IMR-90 (cell line): ENCODE measurements at regions not wholly inside any gene's neighbourhood (a gene's known extent, or its start where the extent isn't known, plus 50 kb on each side); places are given as distances from the start of the nearest gene placed in this dataset.

ENCODE experiments used
- ATAC-seq: fragments of 200-7000 bp; cut with Tn5 transposase; 2 replicates; pipeline ENCODE4 v1.9.1; 2020; ENCODE audit warnings: low read depth, mild to moderate bottlenecking, moderate library complexity
- BruUV-seq: library from RNA; stranded (reverse); fragments of 400-500 nt; replicated peaks from 2 replicates; lab custom pipeline; 2021; lab: Mats Ljungman, UMichigan
- CTCF ChIA-PET: fragments of 300-600 bp; formaldehyde crosslinking; extraction: SDS; loops from one replicate; lab custom pipeline; 2021; ENCODE audit warnings: antibody characterized with exemption; lab: Yijun Ruan, JAX
- POLR2A ChIA-PET: fragments of 300-600 bp; sonication (Branson Sonifier 250); formaldehyde crosslinking; loops from one replicate; lab custom pipeline; 2022; ENCODE audit warnings: antibody characterized with exemption; ENCODE audit not compliant: unreplicated experiment; lab: Charles Lee
- DNase-seq: peaks from one replicate; pipeline ENCODE4 v3.0.0; 2013
- H2AFZ ChIP-seq: replicated peaks from 2 replicates; pipeline ENCODE3; 2013; ENCODE audit warnings: low read length, mild to moderate bottlenecking; ENCODE audit not compliant: poor library complexity
- H2AK5ac ChIP-seq: 2 replicates; pipeline ENCODE4 v1.6.1; 2013; ENCODE audit warnings: low read depth, low read length, inconsistent platforms
- H2AK9ac ChIP-seq: replicated peaks from 2 replicates; pipeline ENCODE3; 2013; ENCODE audit warnings: mild to moderate bottlenecking, low read depth, low read length, moderate library complexity; ENCODE audit not compliant: poor library complexity
- H2BK120ac ChIP-seq: 2 replicates; pipeline ENCODE4 v1.6.1; 2013; ENCODE audit warnings: low read depth, low read length, inconsistent platforms
- H2BK15ac ChIP-seq: 3 replicates; pipeline ENCODE4 v1.6.1; 2013; ENCODE audit warnings: low read depth, low read length, inconsistent platforms
- H2BK20ac ChIP-seq: 2 replicates; pipeline ENCODE4 v1.6.1; 2013; ENCODE audit warnings: low read depth, mild to moderate bottlenecking, inconsistent platforms, low read length, moderate library complexity
- H2BK5ac ChIP-seq: 2 replicates; pipeline ENCODE4 v1.6.1; 2013; ENCODE audit warnings: mild to moderate bottlenecking, low read depth, low read length, inconsistent platforms; ENCODE audit not compliant: poor library complexity, severe bottlenecking
- H3K14ac ChIP-seq: replicated peaks from 2 replicates; pipeline ENCODE4 v1.6.1; 2013; ENCODE audit warnings: low read depth, low read length, inconsistent platforms
- H3K18ac ChIP-seq: 2 replicates; pipeline ENCODE4 v1.6.1; 2013; ENCODE audit warnings: low read depth, low read length, control low read depth
- H3K23ac ChIP-seq: 2 replicates; pipeline ENCODE4 v1.6.1; 2013; ENCODE audit warnings: low read depth, low read length, inconsistent platforms
- H3K27ac ChIP-seq: 2 replicates; pipeline ENCODE4 v1.5.1; 2013; ENCODE audit warnings: mild to moderate bottlenecking, control low read depth, low read length; ENCODE audit not compliant: insufficient read depth
- H3K27me3 ChIP-seq: 2 replicates; pipeline ENCODE4 v1.6.1; 2013; ENCODE audit warnings: low read length; ENCODE audit not compliant: control insufficient read depth, insufficient read depth
- H3K36me3 ChIP-seq: 2 replicates; pipeline ENCODE4 v1.6.1; 2013; ENCODE audit warnings: low read length, mixed read lengths; ENCODE audit not compliant: control insufficient read depth, insufficient read depth
- H3K4ac ChIP-seq: 2 replicates; pipeline ENCODE4 v1.6.1; 2013; ENCODE audit warnings: low read depth, low read length, inconsistent platforms
- H3K4me1 ChIP-seq: 2 replicates; pipeline ENCODE4 v1.6.1; 2013; ENCODE audit warnings: low read length, mixed read lengths; ENCODE audit not compliant: control insufficient read depth, insufficient read depth
- H3K4me2 ChIP-seq: 2 replicates; pipeline ENCODE4 v1.6.1; 2013; ENCODE audit warnings: low read depth, mild to moderate bottlenecking, control low read depth, low read length, moderate library complexity
- H3K4me3 ChIP-seq: 2 replicates; pipeline ENCODE4 v1.5.1; 2013; ENCODE audit warnings: low read depth, mild to moderate bottlenecking, control low read depth, low read length, moderate library complexity; ENCODE audit not compliant: insufficient read depth
- H3K56ac ChIP-seq: 2 replicates; pipeline ENCODE4 v1.6.1; 2013; ENCODE audit warnings: low read length, inconsistent platforms; ENCODE audit not compliant: insufficient read depth; ENCODE audit errors: extremely low read depth
- H3K79me1 ChIP-seq, 2 experiments: 2 replicates each; pipeline ENCODE4 v1.6.1; 2013; ENCODE audit warnings: low read length in 2 of 2, inconsistent platforms in 1 of 2, low read depth in 1 of 2
- H3K9ac ChIP-seq: 2 replicates; pipeline ENCODE4 v1.6.1; 2013; ENCODE audit warnings: low read depth, low read length, control low read depth
- H3K9me1 ChIP-seq: 2 replicates; pipeline ENCODE4 v1.6.1; 2013; ENCODE audit warnings: low read length, inconsistent platforms; ENCODE audit not compliant: insufficient read depth
- H3K9me3 ChIP-seq: 2 replicates; pipeline ENCODE4 v1.6.1; 2013; ENCODE audit warnings: low read length; ENCODE audit not compliant: control insufficient read depth, insufficient read depth
- H4K20me1 ChIP-seq: 2 replicates; pipeline ENCODE4 v1.6.1; 2013; ENCODE audit warnings: low read length, inconsistent platforms; ENCODE audit not compliant: insufficient read depth
- H4K5ac ChIP-seq: 2 replicates; pipeline ENCODE4 v1.6.1; 2013; ENCODE audit warnings: mild to moderate bottlenecking, low read depth, low read length, control low read depth
- H4K8ac ChIP-seq, 2 experiments: 2 replicates each; pipeline ENCODE4 v1.6.1; 2013; ENCODE audit warnings: low read depth in 2 of 2, low read length in 2 of 2, control low read depth in 1 of 2, inconsistent platforms in 1 of 2
- H4K91ac ChIP-seq: 2 replicates; pipeline ENCODE4 v1.6.1; 2013; ENCODE audit warnings: low read depth, low read length, inconsistent platforms; ENCODE audit not compliant: insufficient read depth
- BHLHE40 ChIP-seq: fragments of 150-350 bp; IDR thresholded peaks from 2 replicates; pipeline ENCODE4 v1.6.1; 2016; ENCODE audit warnings: mild to moderate bottlenecking, low read depth, low read length
- CEBPB ChIP-seq: IDR thresholded peaks from 2 replicates; pipeline ENCODE4 v1.6.1; 2012; ENCODE audit warnings: low read depth, low read length, improper control_type of control experiment
- CHD1 ChIP-seq: IDR thresholded peaks from 2 replicates; pipeline ENCODE4 v1.6.1; 2012; ENCODE audit warnings: low read depth, low read length, improper control_type of control experiment
- CTCF ChIP-seq: conservative IDR thresholded peaks from 2 replicates; pipeline ENCODE4 v1.5.1; 2012; ENCODE audit warnings: mild to moderate bottlenecking, low read depth, low read length, improper control_type of control experiment
- FOS ChIP-seq: fragments of 150-350 bp; IDR thresholded peaks from 2 replicates; pipeline ENCODE4 v1.6.1; 2016; ENCODE audit warnings: low read depth, low read length
- MAFK ChIP-seq: IDR thresholded peaks from 2 replicates; pipeline ENCODE4 v1.6.1; 2012; ENCODE audit warnings: low read depth, low read length, improper control_type of control experiment
- MAZ ChIP-seq: IDR thresholded peaks from 2 replicates; pipeline ENCODE4 v1.6.1; 2012; ENCODE audit warnings: low read depth, mild to moderate bottlenecking, low read length, improper control_type of control experiment, moderate library complexity, borderline replicate concordance
- MXI1 ChIP-seq: IDR thresholded peaks from 2 replicates; pipeline ENCODE4 v1.6.1; 2012; ENCODE audit warnings: low read depth, mild to moderate bottlenecking, low read length, moderate library complexity, borderline replicate concordance
- NFE2L2 ChIP-seq: fragments of 150-350 bp; IDR thresholded peaks from 2 replicates; pipeline ENCODE4 v1.6.1; 2016; ENCODE audit warnings: low read depth, mild to moderate bottlenecking, low read length
- POLR2A ChIP-seq: IDR thresholded peaks from 2 replicates; pipeline ENCODE4 v1.6.1; 2012; ENCODE audit warnings: mild to moderate bottlenecking, low read depth, low read length
- RAD21 ChIP-seq: IDR thresholded peaks from 2 replicates; pipeline ENCODE4 v1.6.1; 2012; ENCODE audit warnings: low read length, improper control_type of control experiment
- RCOR1 ChIP-seq: IDR thresholded peaks from 2 replicates; pipeline ENCODE4 v1.6.1; 2012; ENCODE audit warnings: mild to moderate bottlenecking, low read length, improper control_type of control experiment; ENCODE audit not compliant: insufficient replicate concordance
- RFX5 ChIP-seq: IDR thresholded peaks from 2 replicates; pipeline ENCODE4 v1.8.0; 2012; ENCODE audit warnings: low read depth, mild to moderate bottlenecking, low read length, moderate library complexity
- SMC3 ChIP-seq: fragments of 150-350 bp; IDR thresholded peaks from 2 replicates; pipeline ENCODE4 v1.6.1; 2016; ENCODE audit warnings: low read depth, mild to moderate bottlenecking, antibody characterized with exemption, low read length, moderate library complexity
- USF2 ChIP-seq: fragments of 150-350 bp; IDR thresholded peaks from 2 replicates; pipeline ENCODE4 v1.6.1; 2017; ENCODE audit warnings: mild to moderate bottlenecking, antibody characterized with exemption, low read length, low read depth
- WGBS, 2 experiments: methylation state at CpG; one replicate each; pipeline versions ENCODE4 v1.1.5 to v1.1.7; 2013; ENCODE audit warnings: missing lambda C conversion rate in 2 of 2; ENCODE audit not compliant: insufficient read length in 1 of 2; ENCODE audit errors: extremely low coverage in 2 of 2; 5-methylcytosine and 5-hydroxymethylcytosine counted together
- dilution Hi-C: fragments of 300-500 bp; cut with HindIII; formaldehyde crosslinking; loops from one replicate; pipeline ENCODE4 v1.14.3; 2018; ENCODE audit warnings: low sequenced_read_pairs; ENCODE audit not compliant: unreplicated experiment
- in situ Hi-C: fragments of 300-500 bp; cut with MboI; formaldehyde crosslinking; loops from 3 replicates; pipeline ENCODE4 v1.14.3; 2019; ENCODE audit warnings: low sequenced_read_pairs, inconsistent platforms, mixed read lengths
- intact Hi-C: fragments of 100-400 bp; cut with micrococcal nuclease; formaldehyde crosslinking; loops from 2 replicates; pipeline ENCODE4 v1.10.0; 2022
- TF ChIP-seq, protein P1 (sequence below): fragments of 150-350 bp; IDR thresholded peaks from 2 replicates; pipeline ENCODE4 v1.6.1; 2016; ENCODE audit warnings: low read depth, mild to moderate bottlenecking, low read length, moderate library complexity, borderline replicate concordance

GRCh38 chr4:140236654-140237169 is 82.7 kb upstream of the MAML3 start:
- ChIA-PET CTCF (interaction anchor here (1.3 kb wide), 1 partner anchor 86 kb away, joined by 4 read pairs; no protein-coding TSS in a partner anchor), POLR2A (no interaction called here)
- Histone ChIP-seq H4K91ac (peak overlapping the region; percentile 63), H3K18ac (peak overlapping the region; percentile 31; the same call in 1 of the 2 replicates), H2BK15ac (peak overlapping the region; percentile 18; the same call in 1 of the 3 replicates), H3K36me3 (no peaks in the 10 kb centered on the region), H3K4me2 (no peak overlapping the region), H4K5ac (peak overlapping the region; percentile 66), H2AK9ac (no peak overlapping the region), H2BK5ac (no peak overlapping the region), H2BK20ac (peak overlapping the region; percentile 51), H3K27ac (peak overlapping the region; percentile 48; the same call in 1 of the 2 replicates), H3K27me3 (no peaks in the 10 kb centered on the region), H4K20me1 (no peaks in the 10 kb centered on the region), H3K79me1 (no peaks in the 10 kb centered on the region), H3K9me3 (no peaks in the 10 kb centered on the region), H3K4ac (peak overlapping the region; percentile 23), H3K9ac (no peak overlapping the region), H3K56ac (no peak overlapping the region; the same call in 1 of the 2 replicates), H2AFZ (peak overlapping the region; percentile 65), H3K23ac (peak overlapping the region; percentile 40; the same call in 1 of the 2 replicates), H3K9me1 (peaks cover 26% of the 10 kb centered on the region), H3K4me1 (peaks cover 28% of the 10 kb centered on the region), H3K4me3 (no peak overlapping the region), H2AK5ac (peak overlapping the region; percentile 36; the same call in 1 of the 2 replicates), H2BK120ac (peak overlapping the region; percentile 97), H3K14ac (peak overlapping the region; percentile 4; the same call in 1 of the 2 replicates), H4K8ac (peak overlapping the region; percentile 87 to 90; a peak in 3 of 4 replicates)
- BruUV-seq: no TSS peak
- TF ChIP-seq CEBPB (no peak), CHD1 (no peak), MAZ (no peak), NFE2L2 (no peak), SMC3 (no peak), BHLHE40 (no peak), RAD21 (no peak), MAFK (no peak), RFX5 (no peak), RCOR1 (no peak), FOS (no peak), CTCF (no peak), USF2 (no peak), MXI1 (no peak), POLR2A (no peak)
- TF ChIP-seq, protein P1, sequence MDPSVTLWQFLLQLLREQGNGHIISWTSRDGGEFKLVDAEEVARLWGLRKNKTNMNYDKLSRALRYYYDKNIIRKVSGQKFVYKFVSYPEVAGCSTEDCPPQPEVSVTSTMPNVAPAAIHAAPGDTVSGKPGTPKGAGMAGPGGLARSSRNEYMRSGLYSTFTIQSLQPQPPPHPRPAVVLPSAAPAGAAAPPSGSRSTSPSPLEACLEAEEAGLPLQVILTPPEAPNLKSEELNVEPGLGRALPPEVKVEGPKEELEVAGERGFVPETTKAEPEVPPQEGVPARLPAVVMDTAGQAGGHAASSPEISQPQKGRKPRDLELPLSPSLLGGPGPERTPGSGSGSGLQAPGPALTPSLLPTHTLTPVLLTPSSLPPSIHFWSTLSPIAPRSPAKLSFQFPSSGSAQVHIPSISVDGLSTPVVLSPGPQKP: no peak
- dilution Hi-C loops: no loop called here
- intact Hi-C loops: loop anchor here (5.0 kb wide), 1 partner anchor 579 kb away; no protein-coding TSS in a partner anchor
- ATAC-seq (no peak), DNase-seq (peak; percentile 38)
- no CpG with 5 or more reads among the region's 9 CpGs for WGBS, 2 experiments
- in situ Hi-C loops: loop anchor here (10.0 kb wide), 1 partner anchor 72 kb away; no protein-coding TSS in a partner anchor
